Right ventricle myocardium inferior (tissue), 1 donor: ENCODE measurements at regions not wholly inside any gene's neighbourhood (a gene's known extent, or its start where the extent isn't known, plus 50 kb on each side); places are given as distances from the start of the nearest gene placed in this dataset.
A peak's percentile ranks its signal among the peaks of the same experiment; 100 is the strongest.
"Not testable (repeated sequence)": the region's sequence is repeated elsewhere in the genome, so short reads cannot be mapped to it uniquely, and the experiment has no call there.

Source experiments
- ATAC-seq: fragments of 200-7000 bp; cut with Tn5 transposase; one replicate; pipeline ENCODE4 v1.9.1; 2020; ENCODE audit warnings: mild to moderate bottlenecking, moderate library complexity
- DNase-seq: peaks from one replicate; pipeline ENCODE4 v3.0.0; 2021; ENCODE audit errors: missing footprints
- intact Hi-C: fragments of 100-400 bp; cut with DNase I; formaldehyde crosslinking; loops from one replicate; pipeline ENCODE4 v1.11.0; 2022
- donor health status: DM: no; HTN: yes; CAD: no; lungs with severe emphysema.

GRCh38 chr2:166381-166780 lies 97.5 kb downstream of the SH3YL1 start:
- ATAC-seq, result no peak
- no peak for DNase-seq
- intact Hi-C loops, result no loop called here

- ATAC-seq (no peak), DNase-seq (no peak)
- intact Hi-C loops, result no loop called here
Observed at GRCh38 chr2:165530-165929, 98.3 kb downstream of the SH3YL1 start.

DNA sequence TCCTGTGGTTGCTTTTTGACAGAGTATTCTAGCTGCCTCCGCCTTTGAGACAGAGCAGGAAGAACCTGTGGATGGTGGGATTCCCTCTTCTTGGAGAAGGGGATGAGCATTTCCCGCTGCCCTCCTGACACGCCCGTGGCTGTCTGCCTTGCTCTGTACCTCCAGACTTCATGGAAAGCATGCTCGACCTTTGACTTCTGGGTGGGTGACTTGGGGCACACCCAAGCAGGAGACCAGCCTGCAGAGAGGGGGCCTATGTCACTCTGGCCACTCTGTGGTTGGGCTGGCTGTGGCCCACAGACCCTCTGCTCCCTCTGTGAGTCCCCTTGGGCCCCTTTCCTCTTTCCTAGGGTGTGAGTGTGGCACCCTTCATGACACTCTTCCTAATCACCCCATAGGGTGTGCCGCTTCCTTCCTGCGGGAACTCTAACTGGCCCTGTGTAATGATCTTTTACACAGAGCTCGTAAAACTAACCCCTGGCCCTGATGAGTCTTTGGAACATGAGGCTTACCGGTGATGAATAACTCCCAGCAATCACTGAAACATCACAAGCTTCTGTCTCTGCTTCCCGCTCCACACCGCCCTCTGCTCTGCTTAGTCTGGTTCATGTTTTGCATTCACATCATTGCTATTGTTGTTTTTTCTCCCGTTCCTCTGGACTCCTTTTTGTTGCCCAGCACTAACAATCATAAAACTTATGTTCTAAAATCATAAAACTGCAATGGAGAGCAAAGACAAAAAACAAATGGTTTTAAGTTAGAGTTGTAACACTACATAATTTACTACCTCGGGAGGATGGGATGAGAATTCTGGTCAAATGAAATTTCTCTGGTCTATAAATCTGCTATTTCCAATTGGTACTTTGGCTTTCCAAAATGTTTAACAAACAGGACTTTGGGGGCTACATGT lies 101.1 kb downstream of the SH3YL1 start:
- intact Hi-C loops, result no loop called here
- no peak for ATAC-seq
- DNase-seq, result no peak

DNA sequence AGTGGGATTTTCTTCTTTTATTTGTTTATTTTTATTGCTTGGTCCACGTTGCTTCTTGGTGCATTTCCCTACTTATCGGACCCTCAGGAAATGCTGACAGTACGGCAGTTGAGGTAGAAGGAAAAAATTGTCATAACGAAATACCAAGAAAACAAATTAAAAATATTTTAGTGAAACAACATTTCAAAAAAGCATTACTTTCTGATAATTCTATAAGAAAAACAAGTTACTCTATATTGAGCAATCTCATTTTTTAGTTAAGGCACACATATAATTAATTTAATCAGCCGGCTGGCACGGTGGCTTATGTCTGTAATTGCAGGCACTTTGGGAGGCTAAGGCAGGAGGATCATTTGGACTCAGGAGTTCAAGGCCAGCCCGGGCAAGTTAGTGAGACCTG lies 102.1 kb downstream of the SH3YL1 start:
- DNase-seq (no peak), ATAC-seq (no peak)
- intact Hi-C loops, result no loop called here

DNA sequence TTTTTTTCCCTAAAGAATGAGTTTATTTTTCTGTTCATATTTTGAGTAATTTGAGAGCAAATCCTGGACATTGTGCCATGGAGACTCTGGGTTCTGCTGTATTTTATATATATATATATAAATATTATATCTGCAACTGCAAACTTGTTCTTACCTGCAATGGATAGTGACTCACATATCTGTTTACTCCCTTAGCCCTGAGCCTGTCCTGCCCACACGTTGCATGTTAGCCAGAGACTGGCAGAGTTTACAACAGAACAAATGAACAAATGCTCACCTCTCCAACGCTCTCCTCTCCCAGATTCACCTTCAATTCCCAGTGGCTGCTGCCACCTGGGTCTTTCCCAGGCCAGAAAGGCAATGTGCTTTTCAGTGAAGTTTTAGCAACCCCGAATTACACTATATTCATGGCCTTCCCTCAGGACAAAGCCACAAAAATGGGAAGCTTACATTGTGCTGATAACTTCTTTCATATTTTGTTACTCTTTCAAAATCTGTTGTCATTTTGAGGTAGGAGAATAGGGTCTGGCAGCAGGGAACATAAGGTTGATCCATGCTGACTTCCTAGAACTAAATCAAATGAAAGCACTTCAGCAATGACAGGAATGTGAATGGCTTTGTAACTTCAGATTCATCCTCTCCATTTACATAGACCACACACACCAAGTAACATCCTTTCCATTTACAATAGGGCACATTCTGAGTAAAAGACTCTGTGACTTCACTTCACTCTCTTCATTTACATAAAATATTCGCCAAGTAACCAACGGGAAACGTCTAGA lies 105.4 kb upstream of the FAM110C start:
- no peak for ATAC-seq
- DNase-seq, result no peak
- intact Hi-C loops, result no loop called here

DNA sequence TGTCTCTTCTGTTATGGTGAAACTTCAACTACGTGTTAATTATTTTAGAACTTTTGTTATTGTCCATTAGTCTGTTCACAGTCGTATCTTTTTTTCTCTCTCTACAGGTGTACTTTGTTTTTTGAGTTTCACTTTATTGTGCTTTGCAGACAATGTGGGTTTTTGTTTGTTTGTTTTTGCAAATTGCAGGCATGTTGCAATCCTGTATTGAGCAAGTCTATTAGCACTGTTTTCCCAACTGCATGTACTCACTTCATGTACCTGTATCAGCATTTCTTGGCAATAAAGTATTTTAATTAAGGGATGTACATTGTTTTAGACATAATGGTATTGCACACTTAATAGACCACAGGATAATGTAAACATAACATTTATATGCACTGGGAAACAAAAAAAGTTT lies 99.1 kb upstream of the FAM110C start:
- DNase-seq (no peak), ATAC-seq (no peak)
- intact Hi-C loops, result no loop called here

- intact Hi-C loops, result no loop called here
- no peak for DNase-seq
- ATAC-seq, result no peak
Observed at GRCh38 chr2:141611-142010, 95.3 kb upstream of the FAM110C start.

DNA sequence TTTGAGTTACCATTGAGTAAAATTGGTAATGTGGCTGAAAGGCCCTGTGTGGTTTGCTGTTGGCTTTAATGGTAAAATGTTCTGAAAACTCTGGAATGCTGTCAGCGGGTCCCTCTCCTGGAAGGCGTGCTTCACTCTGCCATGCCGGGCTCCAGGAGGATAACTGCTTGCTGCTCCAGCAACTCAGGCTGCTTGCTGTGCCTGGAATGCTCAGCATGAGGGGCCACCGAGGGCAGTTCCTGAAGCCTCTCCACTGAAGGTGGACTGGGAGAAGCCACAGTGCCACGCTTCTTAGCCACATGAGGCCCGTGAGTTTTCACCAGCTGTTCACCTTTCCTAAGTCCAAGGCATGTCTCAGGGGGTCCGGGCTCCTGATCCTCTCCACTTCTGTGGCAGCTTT lies 90.4 kb upstream of the FAM110C start:
- intact Hi-C loops, result no loop called here

DNA sequence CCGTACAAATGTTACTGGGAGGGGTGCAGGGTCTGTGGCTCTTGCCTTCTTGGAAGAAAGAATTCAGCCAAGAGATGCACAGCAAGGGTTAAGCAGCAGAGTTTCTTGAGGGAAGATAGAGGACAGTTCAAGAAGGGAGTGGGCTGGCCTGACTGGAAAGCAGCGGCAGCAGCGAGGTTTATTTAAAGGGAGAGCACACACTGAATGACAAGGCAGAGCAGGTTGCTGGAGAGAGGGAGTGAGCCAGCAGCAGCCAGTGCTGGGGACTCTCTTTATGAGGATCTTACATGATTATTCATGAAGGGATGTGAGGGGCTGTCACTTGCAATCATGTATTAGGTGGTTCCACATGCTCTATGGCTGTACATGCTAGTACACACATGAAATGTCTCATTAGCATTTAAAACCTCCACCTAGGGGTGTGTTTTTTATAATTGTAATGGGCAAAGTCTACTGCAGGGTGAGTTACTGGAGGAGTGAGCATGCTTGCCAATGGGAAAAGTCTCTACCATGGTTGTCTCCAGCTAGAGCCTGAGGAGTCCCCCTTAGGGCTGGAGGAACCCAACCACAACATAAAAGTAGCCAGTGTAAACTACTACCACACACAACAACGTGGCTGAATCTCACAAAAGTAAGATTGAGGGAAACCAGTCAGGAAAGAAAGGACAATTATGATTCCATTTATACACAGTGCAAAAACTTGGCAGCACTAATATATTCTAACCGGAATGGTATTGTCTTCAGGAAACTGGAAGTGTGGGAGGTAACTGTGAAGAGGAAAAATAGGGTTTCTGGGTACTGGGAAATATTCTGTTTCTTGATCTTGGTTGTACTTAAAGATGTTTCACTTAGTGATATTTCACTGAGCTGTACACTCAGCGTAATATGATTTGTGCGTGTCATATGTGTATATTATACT lies 87.6 kb upstream of the FAM110C start:
- DNase-seq (no peak), ATAC-seq (no peak)
- intact Hi-C loops, result no loop called here

More for the DNA sequence above, 90.4 kb upstream of the FAM110C start:
- ATAC-seq (no peak), DNase-seq (no peak)

DNA sequence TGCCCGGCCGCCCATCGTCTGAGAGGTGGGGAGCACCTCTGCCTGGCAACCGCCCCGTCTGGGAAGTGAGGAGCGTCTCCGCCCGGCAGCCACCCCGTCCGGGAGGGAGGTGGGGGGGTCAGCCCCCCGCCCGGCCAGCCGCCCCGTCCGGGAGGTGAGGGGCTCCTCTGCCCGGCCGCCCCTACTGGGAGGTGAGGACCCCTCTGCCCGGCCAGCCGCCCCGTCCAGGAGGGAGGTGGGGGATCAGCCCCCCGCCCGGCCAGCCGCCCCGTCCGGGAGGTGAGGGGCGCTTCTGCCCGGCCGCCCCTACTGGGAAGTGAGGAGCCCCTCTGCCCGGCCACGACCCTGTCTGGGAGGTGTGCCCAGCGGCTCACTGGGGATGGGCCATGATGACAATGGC lies 80.5 kb upstream of the FAM110C start:
- ATAC-seq, DNase-seq, intact Hi-C loops: not testable (repeated sequence)

DNA sequence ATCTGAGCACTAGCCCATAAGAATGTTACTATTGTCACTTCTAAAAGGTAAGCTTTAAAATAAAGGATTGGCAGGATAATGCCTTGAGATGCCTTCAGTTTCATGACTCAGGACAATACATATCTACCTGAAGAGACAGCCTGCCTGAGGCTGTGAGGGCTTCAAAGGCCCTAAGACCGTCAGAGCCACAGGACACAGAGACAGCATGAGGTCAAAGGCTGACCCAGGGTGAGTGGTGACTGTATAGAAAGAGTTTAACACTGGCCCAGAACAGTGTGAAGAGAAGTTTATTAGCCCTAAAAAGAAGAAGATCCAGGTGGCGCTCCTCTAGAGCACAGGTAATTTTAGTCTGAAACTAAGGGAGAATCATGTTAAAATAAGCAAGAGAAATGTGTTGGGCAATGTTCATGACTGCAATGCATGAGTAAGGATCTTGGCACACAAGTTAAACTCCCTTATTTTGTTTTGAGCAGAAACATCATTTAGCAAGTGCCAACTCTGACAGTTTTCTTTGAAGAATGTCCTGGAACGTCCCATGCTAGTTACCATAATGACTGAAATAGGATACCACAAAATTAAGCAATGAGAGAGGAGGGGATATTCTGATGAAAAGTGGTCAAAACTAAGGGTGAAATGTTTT lies 78.1 kb upstream of the FAM110C start:
- DNase-seq (no peak), ATAC-seq (no peak)
- intact Hi-C loops, result no loop called here

DNA sequence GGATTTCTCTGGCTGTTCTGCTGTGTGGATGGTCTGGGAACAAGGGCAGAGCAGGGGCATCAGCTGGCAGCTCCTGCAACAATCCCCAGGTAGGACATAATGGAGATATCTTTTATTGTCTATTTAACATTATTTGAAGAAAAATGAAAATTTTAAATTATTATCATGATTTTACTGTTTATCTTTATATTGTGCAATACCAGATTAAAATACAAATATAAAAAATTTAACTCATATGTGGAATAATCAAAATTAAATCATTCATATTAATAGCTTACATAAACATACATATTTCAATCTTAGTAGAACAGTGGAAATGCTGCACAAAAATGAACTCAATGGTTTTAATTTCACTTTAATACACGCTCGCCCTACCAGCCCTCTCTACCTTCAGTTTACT lies 70.6 kb upstream of the FAM110C start:
- no peak for DNase-seq
- intact Hi-C loops, result no loop called here
- no peak for ATAC-seq

- intact Hi-C loops, result no loop called here
- ATAC-seq, result peak; percentile 34
- DNase-seq, result no peak
Observed at GRCh38 chr2:115303-115702, 69.0 kb upstream of the FAM110C start.

DNA sequence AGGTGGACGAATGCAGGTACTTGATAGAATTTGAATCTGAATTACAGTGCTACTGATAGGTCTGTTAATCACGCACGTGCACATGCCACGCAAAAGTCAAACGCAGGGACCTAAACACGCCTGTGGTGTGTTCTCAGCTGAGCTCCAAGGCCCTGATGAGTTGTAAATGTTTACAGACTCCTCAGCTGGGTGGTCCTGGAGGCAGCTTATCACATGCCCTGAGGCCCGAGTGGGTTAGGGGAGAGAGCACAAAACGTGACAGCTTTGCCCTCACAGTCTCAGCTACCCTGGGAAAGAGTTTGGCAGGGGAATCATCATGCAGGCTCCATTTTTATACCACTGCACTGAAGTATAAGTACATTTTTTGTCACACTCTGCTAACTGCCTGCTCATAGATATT lies 68.3 kb upstream of the FAM110C start:
- no peak for DNase-seq
- intact Hi-C loops, result no loop called here
- ATAC-seq, result no peak

GRCh38 chr2:109998-110397 lies 63.7 kb upstream of the FAM110C start:
- no peak for ATAC-seq
- intact Hi-C loops, result no loop called here
- no peak for DNase-seq

DNA sequence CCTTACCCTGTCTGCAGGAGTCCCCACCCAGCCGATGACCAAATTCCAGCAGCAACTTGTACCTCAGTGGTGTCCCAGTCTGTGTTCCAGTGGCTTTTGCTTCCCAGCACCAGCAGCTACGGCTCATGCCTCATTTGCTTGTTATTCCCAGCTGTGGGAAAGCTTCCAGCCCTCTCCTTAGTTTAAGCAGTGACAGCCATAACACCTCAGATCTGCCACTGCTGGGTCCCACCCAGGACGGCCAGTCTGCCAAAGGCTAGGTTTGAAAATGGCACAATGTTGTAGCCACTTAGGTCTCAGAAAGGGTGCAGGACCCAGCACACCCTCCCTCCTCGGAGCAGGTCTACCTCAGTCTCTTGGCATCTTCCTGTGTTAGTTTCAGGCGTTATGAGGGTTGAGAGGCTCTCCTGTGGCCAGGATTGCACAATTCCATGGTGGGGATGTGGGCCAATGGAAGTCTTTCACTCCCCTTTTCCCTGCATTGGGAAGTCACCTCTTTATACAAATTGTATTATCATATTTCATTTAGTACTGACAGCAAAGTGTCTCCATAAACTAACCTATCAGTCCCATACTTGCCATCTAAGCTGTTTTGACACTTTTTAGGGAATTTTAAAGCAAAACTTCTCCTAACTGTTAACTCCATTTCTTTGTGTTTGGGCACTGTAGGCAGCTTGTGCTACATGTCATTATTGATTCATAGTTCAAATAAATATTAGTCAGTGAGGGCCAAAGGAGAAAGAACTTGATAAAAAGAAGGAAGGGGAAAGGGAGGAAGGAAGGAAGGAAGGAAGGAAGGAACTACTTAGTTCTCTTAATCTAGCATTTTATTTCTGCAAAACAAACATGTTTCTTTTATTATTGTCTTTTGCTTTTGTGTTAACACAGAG lies 62.9 kb upstream of the FAM110C start:
- intact Hi-C loops, result no loop called here
- ATAC-seq, result no peak
- peak; percentile 32 for DNase-seq

DNA sequence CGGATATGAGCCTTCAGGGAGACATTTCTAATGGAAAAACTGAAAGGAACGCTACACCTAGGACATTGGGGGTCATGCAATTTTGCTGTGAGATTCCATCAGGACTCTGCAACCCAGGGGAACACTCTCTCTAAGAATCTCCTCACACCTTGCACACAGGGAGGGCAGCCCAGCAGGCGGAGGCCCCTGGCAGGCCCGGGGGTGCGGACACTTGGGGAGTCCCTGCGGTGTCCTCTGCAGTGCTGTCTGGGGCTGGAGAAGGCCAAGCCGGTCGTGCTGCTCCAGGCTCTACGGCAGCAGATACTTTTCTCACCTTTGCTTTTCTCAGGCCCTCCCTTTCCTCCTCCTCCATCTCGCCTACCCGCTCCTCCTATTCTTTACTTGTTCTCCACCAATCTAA lies 54.7 kb upstream of the FAM110C start:
- ATAC-seq (no peak), DNase-seq (no peak)
- intact Hi-C loops, result no loop called here
